Retinal pigment epithelial cell (primary cell): ENCODE measurements at regions not wholly inside any gene's neighbourhood (a gene's known extent, or its start where the extent isn't known, plus 50 kb on each side); places are given as distances from the start of the nearest gene placed in this dataset.

Source experiments
- DNase-seq: peaks from one replicate; pipeline ENCODE4 v3.0.0-alpha.2; 2010; ENCODE audit warnings: low read depth
- H3K4me3 ChIP-seq: 2 replicates; pipeline ENCODE4 v1.5.1; 2011; ENCODE audit warnings: mild to moderate bottlenecking, low read length, control low read depth, moderate library complexity
- TF ChIP-seq, protein P1 (sequence below): conservative IDR thresholded peaks from 2 replicates; pipeline ENCODE4 v1.5.1; 2011; ENCODE audit warnings: low read depth, low read length, control low read depth, inconsistent platforms

DNA sequence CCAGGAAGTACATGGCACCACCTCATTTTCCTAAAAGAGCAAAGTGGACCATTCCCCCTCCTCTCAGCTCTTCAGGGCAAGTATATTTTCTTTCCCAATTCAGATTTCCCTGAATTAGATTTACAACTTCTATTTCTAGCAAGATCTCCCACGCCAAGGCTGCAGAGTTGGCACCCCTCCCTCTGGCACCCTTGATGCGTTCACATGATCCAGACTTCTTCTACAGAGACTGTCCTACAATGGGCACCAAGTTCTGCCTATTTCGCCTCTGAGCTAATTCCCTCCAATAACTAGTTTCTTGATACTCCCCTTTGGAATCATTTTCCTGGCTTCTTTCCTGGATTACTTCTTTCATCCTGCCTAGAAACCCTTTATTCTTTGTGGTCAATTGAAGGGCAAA is 122.0 kb downstream of the CDC7 start:
- no peak overlapping the region for H3K4me3 ChIP-seq
- TF ChIP-seq, protein P1, sequence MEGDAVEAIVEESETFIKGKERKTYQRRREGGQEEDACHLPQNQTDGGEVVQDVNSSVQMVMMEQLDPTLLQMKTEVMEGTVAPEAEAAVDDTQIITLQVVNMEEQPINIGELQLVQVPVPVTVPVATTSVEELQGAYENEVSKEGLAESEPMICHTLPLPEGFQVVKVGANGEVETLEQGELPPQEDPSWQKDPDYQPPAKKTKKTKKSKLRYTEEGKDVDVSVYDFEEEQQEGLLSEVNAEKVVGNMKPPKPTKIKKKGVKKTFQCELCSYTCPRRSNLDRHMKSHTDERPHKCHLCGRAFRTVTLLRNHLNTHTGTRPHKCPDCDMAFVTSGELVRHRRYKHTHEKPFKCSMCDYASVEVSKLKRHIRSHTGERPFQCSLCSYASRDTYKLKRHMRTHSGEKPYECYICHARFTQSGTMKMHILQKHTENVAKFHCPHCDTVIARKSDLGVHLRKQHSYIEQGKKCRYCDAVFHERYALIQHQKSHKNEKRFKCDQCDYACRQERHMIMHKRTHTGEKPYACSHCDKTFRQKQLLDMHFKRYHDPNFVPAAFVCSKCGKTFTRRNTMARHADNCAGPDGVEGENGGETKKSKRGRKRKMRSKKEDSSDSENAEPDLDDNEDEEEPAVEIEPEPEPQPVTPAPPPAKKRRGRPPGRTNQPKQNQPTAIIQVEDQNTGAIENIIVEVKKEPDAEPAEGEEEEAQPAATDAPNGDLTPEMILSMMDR, result no peak
- no peak for DNase-seq

DNA sequence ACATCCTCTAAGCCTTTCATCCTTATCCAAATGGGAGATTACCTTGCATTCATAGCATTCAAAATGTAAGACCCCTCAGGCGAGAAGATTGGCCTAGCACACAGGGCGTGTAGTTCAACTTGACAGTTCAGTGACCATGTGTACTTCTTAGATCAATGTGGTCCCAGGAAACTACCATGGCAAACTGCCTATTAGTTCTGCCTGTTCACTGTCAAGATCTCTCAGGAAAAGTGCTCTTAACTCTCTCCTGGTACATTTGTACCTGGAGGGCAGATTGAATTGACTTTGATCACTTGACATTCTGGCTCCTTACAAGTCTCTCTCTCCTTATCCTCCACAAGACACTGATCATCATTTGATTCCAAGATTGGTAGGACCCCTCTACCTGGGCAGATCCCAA is 122.4 kb downstream of the CDC7 start:
- TF ChIP-seq, protein P1, result no peak
- no peak overlapping the region for H3K4me3 ChIP-seq
- no peak for DNase-seq

DNA sequence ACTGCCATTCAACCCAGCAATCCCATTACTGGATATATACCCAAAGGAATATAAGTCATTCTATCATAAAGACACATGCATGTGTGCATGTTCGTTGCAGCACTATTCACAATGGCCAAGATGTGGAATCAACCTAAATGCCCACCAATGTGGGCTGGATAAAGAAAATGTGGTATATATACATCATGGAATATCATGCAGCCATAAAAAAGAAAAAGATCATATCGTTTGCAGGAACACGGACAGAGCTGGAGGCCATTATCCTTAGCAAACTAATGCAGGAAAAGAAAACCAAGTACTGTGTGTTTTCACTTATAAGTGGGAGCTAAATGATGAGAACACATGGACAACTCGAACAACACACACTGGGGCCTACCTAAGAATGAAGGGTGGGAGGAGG is 123.7 kb downstream of the CDC7 start:
- TF ChIP-seq, protein P1, result no peak
- H3K4me3 ChIP-seq, result no peak overlapping the region
- DNase-seq, result no peak
